ENCODE measurements at regions not wholly inside any gene's neighbourhood (a gene's known extent, or its start where the extent isn't known, plus 50 kb on each side); places are given as distances from the start of the nearest gene placed in this dataset.

DNA sequence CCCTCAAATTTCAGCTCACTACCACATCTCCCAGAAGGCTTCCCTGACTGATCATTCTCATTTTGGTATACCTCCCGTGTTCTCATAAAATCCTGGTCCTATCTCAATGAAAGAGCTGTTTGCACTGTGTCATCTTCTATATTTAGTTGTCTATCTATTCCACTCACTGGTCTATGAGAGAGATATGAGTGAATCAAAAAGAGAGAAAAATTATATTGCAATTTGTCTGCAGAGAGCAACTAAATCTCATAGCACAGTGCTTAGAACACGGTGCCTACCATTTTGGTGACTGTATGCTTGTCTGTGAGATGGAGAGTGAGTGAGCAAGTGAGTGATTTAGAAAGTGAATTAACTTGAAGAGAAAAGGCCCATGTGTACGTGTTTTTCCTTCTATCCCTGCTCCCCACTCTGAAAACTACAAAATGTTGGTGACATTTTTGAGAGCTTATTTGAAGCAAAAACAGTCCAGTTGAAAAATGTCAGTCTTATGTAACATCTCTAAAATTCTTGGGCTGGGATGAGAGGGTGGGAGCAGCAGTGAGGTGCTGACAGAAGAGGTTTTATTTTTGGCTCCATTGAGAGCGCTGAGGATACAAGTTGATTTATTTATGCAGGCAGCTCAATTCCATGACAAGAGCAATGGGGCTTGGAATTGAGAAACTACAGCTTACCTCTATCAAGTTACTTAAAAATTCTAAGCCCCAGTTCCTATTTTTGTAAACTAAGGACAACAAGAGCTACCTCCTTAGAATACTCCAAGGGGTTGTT is 373.5 kb upstream of the CHST9 start:
- Histone ChIP-seq H3K27me3 (replicated peaks; ENCODE audit: insufficient read depth) (no peaks in the 10 kb centered on the region), H3K36me3 (no peaks in the 10 kb centered on the region), H3K4me1 (ENCODE audit: control insufficient read depth in 1 of 2, low read depth in 2 of 2) (no peaks in the 10 kb centered on the region), H3K4me3 (no peak overlapping the region), H3K9me3 (no peaks in the 10 kb centered on the region), H3K27ac (no peak overlapping the region)
- DNase-seq (ENCODE audit: low spot score), result no peak
- TF ChIP-seq, protein P1, sequence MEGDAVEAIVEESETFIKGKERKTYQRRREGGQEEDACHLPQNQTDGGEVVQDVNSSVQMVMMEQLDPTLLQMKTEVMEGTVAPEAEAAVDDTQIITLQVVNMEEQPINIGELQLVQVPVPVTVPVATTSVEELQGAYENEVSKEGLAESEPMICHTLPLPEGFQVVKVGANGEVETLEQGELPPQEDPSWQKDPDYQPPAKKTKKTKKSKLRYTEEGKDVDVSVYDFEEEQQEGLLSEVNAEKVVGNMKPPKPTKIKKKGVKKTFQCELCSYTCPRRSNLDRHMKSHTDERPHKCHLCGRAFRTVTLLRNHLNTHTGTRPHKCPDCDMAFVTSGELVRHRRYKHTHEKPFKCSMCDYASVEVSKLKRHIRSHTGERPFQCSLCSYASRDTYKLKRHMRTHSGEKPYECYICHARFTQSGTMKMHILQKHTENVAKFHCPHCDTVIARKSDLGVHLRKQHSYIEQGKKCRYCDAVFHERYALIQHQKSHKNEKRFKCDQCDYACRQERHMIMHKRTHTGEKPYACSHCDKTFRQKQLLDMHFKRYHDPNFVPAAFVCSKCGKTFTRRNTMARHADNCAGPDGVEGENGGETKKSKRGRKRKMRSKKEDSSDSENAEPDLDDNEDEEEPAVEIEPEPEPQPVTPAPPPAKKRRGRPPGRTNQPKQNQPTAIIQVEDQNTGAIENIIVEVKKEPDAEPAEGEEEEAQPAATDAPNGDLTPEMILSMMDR (IDR thresholded peaks at IDR 0.05), result no peak
- no peak for ATAC-seq (ENCODE audit: insufficient number of reproducible peaks, low FRiP score, low read depth)

DNA sequence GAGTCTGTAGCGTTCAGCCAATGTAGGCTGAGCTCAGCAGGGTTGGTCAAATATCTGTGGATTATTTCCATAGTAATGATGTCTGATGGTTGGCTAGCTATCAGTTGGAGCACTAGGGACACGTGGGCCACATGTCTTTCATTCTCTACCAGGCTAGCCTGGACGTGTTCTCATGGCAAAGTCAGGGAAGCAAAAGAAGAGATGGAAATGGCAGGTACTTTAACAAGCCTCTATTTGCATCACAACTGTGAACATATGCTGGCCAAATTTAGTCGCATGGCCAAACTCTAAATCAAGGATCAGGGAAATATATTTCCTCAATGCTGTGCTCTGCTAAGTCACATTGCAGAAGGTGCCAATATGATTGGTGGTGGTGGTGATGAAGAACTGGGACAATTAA is 371.6 kb upstream of the CHST9 start:
- ATAC-seq (ENCODE audit: insufficient number of reproducible peaks, low FRiP score, low read depth) (no peak), DNase-seq (ENCODE audit: low spot score) (no peak)
- Histone ChIP-seq H3K4me1 (ENCODE audit: control insufficient read depth in 1 of 2, low read depth in 2 of 2) (no peaks in the 10 kb centered on the region), H3K27ac (no peak overlapping the region), H3K4me3 (no peak overlapping the region), H3K9me3 (no peaks in the 10 kb centered on the region), H3K27me3 (replicated peaks; ENCODE audit: insufficient read depth) (no peaks in the 10 kb centered on the region), H3K36me3 (no peaks in the 10 kb centered on the region)
- TF ChIP-seq, protein P1 (IDR thresholded peaks at IDR 0.05), result no peak

DNA sequence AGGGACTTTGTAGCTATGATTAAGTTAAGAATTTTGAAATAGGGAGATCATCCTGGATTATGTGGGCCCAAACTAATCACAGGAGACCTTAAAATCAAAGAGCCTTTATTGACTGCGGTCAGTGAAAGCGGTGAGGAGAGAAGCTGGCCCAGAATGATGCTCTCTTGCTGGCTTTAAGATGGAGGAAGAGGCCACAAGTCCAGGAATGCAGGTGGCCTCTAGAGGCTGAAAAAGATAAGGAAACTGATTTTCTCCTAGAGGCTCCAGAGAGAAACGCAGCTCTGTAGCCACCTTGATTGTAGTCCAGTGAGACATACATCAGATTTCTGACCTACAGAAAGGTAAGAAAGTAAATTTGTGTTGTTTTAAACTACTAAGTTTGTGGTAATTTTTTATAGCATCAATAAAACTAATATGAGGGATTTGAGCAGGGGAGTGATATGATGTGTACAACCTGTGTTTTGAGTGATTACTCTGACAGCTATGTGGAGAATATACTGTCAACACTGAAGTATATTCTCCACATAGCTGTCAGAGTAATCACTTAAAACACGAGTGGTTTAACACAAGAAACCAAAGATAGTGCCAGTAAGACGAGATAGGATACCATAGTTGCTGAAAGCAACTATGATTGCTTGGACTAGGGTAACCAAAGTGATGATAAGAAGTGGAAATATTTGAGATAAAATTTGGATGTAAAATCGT is 364.4 kb upstream of the CHST9 start:
- Histone ChIP-seq H3K9me3 (no peaks in the 10 kb centered on the region), H3K4me1 (ENCODE audit: control insufficient read depth in 1 of 2, low read depth in 2 of 2) (no peaks in the 10 kb centered on the region), H3K36me3 (no peaks in the 10 kb centered on the region), H3K4me3 (no peak overlapping the region), H3K27me3 (replicated peaks; ENCODE audit: insufficient read depth) (no peaks in the 10 kb centered on the region), H3K27ac (no peak overlapping the region)
- ATAC-seq (ENCODE audit: insufficient number of reproducible peaks, low FRiP score, low read depth) (no peak), DNase-seq (ENCODE audit: low spot score) (no peak)
- TF ChIP-seq, protein P1 (IDR thresholded peaks at IDR 0.05), result no peak

DNA sequence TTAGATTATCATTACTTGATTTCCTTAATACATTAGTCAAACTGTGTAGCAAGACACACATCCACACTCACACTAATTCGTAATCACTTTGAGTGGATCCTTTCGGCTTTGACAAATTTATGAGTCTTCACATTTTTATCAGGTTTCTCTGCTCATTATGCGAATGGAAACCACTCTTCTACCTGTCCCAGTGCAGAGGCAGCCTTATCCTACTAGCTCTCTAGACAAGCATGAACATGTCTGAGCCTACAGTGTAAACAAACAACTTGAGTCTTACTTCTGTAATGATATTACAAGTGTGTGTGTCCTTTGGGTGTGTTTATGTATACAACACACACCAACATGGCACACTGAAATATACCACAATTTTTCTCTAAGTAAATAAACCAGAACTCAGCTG is 361.9 kb upstream of the CHST9 start:
- no peak overlapping the region for H3K27ac ChIP-seq
- H3K27me3 ChIP-seq (replicated peaks; ENCODE audit: insufficient read depth), result no peaks in the 10 kb centered on the region
- DNase-seq (ENCODE audit: low spot score), result no peak
- no peak for ATAC-seq (ENCODE audit: insufficient number of reproducible peaks, low FRiP score, low read depth)
- TF ChIP-seq, protein P1 (IDR thresholded peaks at IDR 0.05), result no peak
- H3K4me1 ChIP-seq (ENCODE audit: control insufficient read depth in 1 of 2, low read depth in 2 of 2), result no peaks in the 10 kb centered on the region
- H3K9me3 ChIP-seq, result no peaks in the 10 kb centered on the region
- H3K36me3 ChIP-seq, result no peaks in the 10 kb centered on the region
- no peak overlapping the region for H3K4me3 ChIP-seq

DNA sequence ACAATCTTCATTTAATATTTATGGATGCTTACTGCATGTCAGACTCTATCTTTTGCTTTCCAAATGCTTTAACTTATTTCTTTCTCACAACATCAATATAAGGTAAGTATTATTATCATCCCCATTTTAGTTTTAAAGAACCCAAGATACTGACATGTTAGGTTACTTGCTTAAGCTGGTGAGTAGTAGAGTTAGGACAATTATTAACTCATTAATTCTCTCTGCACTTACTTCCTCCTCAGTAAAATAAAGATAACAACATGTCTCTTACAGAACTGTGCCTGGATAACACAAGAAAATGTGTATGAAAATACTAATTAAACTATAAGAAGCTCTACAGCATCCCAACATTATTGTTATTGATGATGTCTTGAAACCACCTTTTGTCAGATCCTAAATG is 359.1 kb upstream of the CHST9 start:
- no peak overlapping the region for H3K4me3 ChIP-seq
- H3K4me1 ChIP-seq (ENCODE audit: control insufficient read depth in 1 of 2, low read depth in 2 of 2), result no peaks in the 10 kb centered on the region
- H3K27me3 ChIP-seq (replicated peaks; ENCODE audit: insufficient read depth), result no peaks in the 10 kb centered on the region
- H3K27ac ChIP-seq, result no peak overlapping the region
- no peaks in the 10 kb centered on the region for H3K36me3 ChIP-seq
- TF ChIP-seq, protein P1 (IDR thresholded peaks at IDR 0.05), result no peak
- no peak for DNase-seq (ENCODE audit: low spot score)
- no peak for ATAC-seq (ENCODE audit: insufficient number of reproducible peaks, low FRiP score, low read depth)
- H3K9me3 ChIP-seq, result no peaks in the 10 kb centered on the region
